ENCODE measurements at regions not wholly inside any gene's neighbourhood (a gene's known extent, or its start where the extent isn't known, plus 50 kb on each side); places are given as distances from the start of the nearest gene placed in this dataset.

DNA sequence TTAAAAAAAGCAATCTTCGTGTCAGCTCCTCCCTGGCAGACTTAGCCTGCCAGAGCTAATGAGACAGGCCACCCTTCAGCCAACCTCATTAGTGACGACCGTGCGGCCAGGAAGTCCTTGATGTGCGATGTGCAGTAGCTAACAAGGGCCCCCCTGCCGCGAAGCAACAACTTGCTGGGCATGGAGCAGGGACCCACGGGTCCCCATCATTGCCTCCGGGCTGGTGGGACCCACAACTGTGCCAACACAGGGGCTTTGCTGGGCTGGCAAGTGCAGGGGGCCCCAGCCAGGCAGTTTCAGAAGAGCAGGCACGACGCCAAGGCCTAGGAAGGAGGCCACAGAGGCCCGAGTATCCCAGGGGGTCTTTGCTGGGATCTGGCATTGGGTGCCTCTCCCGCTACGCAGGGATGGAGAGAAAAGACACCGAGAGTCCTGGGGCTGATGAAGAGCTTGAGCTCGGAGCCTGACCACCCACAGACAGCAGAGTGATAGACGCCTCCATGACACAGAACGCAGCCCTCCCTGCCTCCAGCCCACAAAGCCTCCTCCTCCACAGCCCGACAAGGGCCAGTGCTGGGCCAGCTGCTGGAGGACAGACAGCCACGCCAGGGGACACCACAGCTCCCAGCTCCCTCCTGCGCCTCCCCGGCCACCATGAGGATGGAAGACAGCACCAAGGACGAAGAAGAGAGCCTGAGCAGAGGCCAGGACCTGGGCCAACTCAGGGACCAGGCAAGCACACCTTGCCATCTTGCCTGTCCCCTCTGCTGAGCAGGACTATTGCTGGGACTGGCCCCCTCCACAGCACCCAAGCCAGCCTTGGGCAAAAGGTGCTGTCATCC lies 96.6 kb downstream of the YTHDF1 start:
- H3K4me3 ChIP-seq (ENCODE audit: low read depth, low read length) = no peak overlapping the region
- DNase-seq (ENCODE audit: low read depth) = no peak
- TF ChIP-seq CTCF (conservative IDR thresholded peaks at IDR 0.05; ENCODE audit: low read depth, low read length) = no peak

GRCh38 chr20:63118303-63119120 lies 97.4 kb downstream of the YTHDF1 start:
- no peak overlapping the region for H3K4me3 ChIP-seq (ENCODE audit: low read depth, low read length)
- TF ChIP-seq CTCF (conservative IDR thresholded peaks at IDR 0.05; ENCODE audit: low read depth, low read length) = no peak
- DNase-seq (ENCODE audit: low read depth) = no peak

- no peak for TF ChIP-seq CTCF (conservative IDR thresholded peaks at IDR 0.05; ENCODE audit: low read depth, low read length)
- no peak for DNase-seq (ENCODE audit: low read depth)
- no peak overlapping the region for H3K4me3 ChIP-seq (ENCODE audit: low read depth, low read length)
Observed at GRCh38 chr20:63117661-63118302, 98.1 kb downstream of the YTHDF1 start.

DNA sequence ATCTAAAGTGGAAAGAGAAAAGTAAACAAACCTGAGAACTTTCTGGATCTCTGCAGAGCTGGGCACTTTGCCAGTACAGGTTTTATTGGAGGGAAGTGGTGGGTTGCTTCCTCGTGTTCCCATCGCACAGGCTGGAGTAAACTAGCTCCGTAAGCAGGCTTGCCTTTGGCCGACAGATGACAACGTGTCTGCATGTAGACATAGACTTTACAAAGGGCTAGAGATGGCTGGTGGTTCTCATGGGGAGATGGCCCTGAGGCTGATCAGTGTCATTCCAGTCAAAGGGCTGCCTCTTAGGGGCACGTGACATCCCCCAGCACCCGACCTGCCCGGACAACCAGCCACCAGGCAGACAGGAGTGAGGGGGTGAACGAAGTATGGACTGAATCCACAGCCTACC lies 98.8 kb downstream of the YTHDF1 start:
- TF ChIP-seq CTCF (conservative IDR thresholded peaks at IDR 0.05; ENCODE audit: low read depth, low read length) = no peak
- no peak overlapping the region for H3K4me3 ChIP-seq (ENCODE audit: low read depth, low read length)
- no peak for DNase-seq (ENCODE audit: low read depth)

GRCh38 chr20:63116412-63117106 lies 99.4 kb downstream of the YTHDF1 start:
- TF ChIP-seq CTCF (conservative IDR thresholded peaks at IDR 0.05; ENCODE audit: low read depth, low read length) = no peak
- peak; percentile 27 for DNase-seq (ENCODE audit: low read depth)
- no peak overlapping the region for H3K4me3 ChIP-seq (ENCODE audit: low read depth, low read length)

DNA sequence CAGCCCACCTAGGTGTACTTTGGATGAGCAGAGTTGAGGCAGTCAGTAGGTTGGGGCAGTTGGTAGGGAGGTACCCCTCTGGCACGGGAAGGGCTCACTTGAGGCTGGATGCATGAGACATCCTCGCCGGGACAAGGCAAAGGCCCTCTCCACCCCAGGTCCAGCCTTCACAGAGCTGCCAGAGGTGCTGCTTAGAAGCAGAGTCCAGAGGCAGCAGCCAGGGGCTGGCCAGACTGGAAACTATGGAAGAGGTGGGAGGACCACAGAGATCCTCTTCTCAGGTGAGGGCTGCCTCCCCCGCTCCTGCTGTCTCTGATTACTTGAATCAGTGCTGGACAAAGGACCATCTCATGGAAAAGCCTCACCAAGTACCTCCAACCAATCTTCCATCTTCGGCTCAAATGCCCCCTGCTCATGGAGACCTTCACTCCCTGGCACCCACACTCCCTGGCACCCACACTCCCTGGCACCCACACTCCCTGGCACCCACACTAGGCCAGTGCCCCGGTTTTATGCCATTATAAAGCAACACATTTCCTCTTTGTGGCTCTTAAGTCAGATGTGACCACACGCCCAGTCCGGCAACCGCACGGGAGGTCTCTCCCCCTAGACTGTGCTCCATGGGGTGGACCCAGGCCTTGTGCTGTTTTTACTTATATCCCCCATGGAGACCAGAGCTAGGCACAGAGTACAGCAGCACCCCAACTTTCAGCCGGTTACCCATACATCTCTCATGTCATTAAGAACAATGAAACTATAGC lies 100.1 kb downstream of the YTHDF1 start:
- no peak for TF ChIP-seq CTCF (conservative IDR thresholded peaks at IDR 0.05; ENCODE audit: low read depth, low read length)
- no peak for DNase-seq (ENCODE audit: low read depth)
- no peak overlapping the region for H3K4me3 ChIP-seq (ENCODE audit: low read depth, low read length)
